ENCODE measurements at regions not wholly inside any gene's neighbourhood (a gene's known extent, or its start where the extent isn't known, plus 50 kb on each side); places are given as distances from the start of the nearest gene placed in this dataset.

DNA sequence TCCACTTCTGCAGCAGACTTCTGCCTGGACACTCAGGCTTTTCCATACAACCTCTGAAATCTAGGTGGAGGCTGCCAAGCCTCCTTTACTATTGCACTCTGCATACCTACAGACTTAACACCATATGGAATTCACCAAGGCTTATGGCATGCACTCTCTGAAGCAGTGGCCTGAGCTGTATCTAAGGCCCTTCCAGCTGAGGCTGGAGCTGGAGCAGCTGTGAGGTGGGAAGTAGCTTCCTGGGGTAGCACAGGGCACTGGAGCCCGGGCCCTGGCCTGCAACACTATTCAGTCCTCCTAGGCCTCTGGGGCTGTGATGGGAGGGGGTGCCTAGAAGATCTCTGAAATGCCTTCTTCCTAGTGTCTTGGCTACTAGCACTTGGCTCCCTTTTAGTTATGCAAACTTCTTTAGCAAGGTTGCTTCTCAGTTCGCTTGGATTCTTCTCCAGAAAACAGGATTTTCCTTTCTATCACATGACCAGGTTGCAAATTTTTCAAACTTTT, 186.6 kb upstream of the RORA start:
- DNase-seq (ENCODE audit: low spot score), result no peak
- no peak for FAIRE-seq

DNA sequence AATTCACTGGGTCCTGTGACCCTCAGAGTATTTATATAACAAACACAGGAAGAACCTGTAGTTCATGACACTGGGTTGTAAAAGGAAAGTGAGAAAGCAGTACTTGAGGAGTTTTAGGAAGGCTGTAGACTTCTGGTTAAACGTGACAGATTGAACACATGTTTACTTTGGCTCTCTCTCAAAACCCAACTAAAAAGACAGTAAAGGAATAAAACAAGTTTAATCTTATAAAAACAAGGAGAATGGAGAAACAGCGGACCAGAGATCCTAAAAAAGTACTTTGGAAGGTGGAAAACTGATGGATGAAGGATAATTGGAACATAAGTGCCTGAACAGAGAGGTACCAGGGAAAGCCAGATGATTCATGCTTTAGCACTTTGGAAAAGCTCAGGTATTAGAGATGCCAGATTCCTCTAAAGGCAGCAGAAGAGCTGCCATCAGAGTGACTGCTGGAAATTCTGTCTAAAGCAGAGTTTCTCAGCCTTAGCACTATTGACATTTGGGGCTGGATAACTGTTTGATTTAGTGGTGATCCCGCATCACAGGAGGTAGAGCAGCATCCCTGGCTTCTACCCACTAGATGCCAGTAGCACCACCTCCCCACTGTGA, 182.9 kb upstream of the RORA start:
- FAIRE-seq (no peak), DNase-seq (ENCODE audit: low spot score) (peak; percentile 30)

DNA sequence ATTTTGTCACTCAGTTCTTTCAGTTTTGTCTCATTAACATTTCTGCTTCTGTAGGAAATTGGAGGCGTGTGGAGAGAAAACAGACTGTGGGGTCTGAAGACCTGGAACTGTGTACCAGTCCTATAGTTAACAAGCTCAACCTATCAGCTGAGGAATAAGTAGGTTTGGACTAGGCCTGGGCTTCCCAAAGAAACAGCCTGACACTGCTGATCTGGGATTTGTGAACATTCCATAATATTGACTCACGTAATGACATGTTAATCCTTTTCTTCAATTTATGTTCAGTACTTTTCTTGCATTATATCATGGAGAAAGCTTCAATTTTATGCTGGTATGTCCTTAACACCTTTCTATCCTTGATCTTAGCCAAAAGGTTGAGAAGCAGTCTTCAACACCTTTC, 181.6 kb upstream of the RORA start:
- DNase-seq (ENCODE audit: low spot score), result peak; percentile 55
- FAIRE-seq, result peak; percentile 53

DNA sequence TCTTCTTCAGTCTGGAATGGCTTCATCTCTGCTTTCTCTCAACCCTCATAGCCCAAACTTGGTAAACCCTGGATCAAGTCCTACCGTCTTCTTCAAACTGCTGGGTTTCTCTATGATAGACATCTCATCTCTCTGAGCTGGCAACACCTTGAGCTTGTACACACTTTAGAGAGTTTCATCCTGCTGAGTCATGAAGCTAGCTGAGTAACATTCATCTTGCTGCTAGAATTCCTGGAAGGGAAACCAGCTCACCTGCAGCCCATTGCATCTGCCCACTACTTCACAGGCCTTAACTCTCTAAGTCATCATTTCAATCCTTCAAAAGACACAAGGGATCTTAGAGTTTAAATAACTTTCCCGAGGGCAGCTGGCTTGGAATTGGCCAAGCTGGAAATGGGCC, 175.5 kb upstream of the RORA start:
- FAIRE-seq (no peak), DNase-seq (ENCODE audit: low spot score) (peak; percentile 51)

DNA sequence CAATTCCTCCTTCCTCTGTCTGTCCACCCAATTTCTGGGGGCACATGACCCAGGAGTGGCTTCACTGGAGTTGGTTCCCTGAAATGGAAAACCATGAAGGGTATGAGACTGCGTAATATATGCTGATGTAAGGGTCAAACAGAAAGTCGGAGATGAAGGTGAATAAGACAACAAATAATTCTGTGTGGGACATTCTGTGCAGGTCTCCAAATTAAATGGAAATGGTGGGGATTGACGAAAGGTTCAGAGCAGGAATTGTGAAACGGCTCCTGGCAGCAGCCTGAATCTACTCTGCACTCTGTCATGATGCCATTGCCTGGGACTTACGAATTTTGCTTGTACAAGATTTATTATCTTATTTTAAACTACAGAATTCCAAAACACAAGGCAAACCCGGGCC, 174.8 kb upstream of the RORA start:
- peak; percentile 5 for FAIRE-seq

DNA sequence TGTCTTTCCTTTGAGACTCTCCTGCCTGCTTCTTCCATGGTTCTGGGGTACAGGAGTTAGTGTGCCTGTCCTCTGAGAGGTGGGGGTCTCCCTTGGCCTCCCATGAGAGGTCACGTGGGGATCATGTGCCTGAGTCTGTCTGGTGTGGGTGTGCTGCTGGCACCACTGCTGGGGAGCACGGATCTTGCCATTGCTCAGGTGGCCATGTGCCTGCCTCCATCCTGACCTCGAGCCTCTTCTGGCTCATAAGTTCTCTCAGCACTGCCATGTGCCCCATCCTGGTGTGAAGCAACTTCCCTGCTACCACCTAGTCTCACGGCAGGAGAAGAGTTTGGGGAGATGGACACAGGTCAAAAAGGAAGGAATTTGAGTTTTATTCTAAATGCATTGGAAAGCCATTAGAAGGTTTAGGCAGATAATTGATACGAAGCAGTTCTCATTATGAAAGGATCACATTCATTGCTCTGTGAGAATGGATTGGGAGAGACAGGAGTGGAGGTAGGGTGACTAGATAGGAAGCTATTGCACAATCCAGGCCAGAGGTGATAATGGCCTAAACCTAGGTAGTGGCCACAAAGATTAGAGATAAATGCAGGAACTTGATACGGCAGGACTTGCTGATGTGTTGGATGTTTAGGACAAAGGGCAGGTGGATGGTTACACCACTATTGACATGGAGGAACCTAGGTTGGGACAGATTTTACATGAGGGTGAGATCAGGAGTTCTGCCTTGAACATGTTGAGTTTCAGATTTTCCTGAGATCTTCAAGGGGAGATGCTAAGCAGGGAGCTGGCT, 173.0 kb upstream of the RORA start:
- FAIRE-seq, result peak; percentile 66
- DNase-seq (ENCODE audit: low spot score), result no peak

More for the DNA sequence above, 174.8 kb upstream of the RORA start:
- DNase-seq (ENCODE audit: low spot score), result no peak

DNA sequence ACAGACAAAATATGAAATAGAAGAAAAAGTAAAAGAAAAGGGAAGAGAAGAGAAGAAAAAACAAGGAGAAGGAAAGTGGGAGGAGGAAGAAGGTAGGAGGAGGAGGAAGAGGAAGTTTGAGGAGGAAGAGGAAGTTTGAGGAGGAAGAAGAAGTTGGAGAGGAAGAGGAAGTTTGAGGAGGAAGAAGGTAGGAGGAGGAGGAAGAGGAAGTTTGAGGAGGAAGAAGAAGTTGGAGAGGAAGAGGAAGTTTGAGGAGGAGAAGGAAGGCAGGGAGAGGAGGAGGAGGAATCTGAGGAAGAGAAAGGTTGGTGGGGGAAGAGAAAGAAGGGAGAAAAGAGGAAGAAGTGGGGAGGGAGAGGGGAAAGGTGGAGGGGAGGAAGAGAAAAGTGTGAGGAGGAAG, 169.2 kb upstream of the RORA start:
- FAIRE-seq, result peak; percentile 58
- DNase-seq (ENCODE audit: low spot score), result no peak

DNA sequence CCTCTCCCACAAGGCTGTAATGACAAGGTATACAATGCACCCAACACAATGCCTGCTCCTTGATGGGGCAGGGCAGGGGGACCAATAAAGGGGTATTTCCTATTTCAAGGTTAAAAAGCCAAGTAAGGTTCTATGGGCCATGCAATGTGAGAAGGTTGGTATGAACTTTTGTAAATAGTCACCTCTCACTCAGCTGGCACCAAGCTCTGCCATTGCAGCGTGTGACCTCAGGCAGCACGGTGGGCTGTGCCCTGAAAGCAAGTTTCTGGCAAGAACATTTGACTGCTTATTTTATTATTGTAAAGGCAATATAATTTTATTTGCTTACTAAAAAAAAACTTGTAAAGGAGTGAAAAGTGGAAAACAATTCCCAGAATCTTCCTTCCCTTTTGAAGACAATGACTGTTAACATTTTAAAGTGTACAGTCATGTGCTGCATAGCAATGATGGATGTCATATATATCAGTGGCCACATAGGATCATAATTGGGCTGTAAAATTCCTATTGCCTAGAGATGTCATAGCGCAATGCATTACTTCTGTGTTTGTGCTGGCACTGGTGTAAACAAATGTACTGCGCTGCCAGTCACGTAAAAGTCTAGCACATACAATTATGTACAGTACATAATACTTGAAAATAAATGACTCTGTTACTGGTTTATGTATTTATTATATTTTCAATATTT, 167.3 kb upstream of the RORA start:
- no peak for FAIRE-seq

DNA sequence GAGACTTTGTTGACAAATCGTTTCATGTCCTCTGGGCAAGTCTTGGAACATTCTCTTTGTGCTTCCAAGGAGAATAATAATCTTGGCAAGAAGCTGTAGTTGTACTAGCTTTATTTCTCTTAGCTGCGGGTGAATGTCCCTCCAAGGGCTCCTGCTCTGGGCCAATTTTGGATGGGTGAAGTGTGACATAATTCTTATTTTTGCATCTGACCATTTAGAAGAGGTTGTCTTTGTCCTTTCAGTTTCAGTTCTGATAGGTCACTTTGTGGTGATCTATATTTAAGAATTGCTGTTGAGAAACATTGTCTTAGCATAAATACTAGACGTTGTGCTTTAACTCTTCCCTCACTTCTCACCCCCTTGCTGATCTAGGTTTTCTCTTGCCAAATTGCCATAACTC, 164.8 kb upstream of the RORA start:
- no peak for DNase-seq (ENCODE audit: low spot score)

More for the DNA sequence above, 167.3 kb upstream of the RORA start:
- DNase-seq (ENCODE audit: low spot score), result no peak

DNA sequence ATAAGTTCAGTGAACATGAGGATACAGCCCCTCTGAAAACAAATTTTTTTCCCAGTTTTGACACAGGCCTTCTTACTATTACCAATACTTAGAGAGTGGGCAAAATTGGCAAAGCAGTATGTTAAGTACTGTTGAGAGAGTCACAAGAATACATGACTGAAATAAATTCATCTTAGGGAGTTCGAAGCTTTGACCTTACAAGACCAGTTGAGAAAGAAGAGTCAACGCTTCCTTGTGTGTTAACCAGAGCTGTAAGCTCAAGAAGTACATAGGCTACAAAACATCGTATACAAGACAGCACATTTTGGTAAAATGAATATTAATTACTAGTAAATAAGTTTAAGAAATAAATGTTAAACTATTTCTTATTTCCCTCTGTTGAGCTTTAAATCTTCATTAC, 164.4 kb upstream of the RORA start:
- no peak for DNase-seq (ENCODE audit: low spot score)
- no peak for FAIRE-seq

More for the DNA sequence above, 164.8 kb upstream of the RORA start:
- FAIRE-seq, result peak; percentile 13

DNA sequence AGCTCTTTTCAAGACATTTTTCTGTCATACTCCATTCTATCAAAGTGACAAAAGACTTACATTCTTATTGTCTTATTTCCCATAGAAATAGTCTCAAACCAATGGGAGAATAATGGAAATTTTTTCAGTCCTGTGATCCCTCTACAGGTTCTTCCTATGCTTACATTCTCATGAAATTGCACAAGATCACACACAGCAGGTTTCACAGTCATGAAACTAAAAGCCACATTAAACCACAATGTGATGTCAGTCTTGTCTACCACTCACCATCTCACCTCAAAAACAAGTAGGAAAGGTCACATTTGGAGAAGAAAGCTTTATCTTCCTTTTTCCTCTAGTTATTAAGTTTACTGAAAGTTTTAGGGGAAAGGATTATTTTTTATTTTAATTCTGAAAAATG, 161.0 kb upstream of the RORA start:
- DNase-seq (ENCODE audit: low spot score), result no peak
- FAIRE-seq, result no peak

DNA sequence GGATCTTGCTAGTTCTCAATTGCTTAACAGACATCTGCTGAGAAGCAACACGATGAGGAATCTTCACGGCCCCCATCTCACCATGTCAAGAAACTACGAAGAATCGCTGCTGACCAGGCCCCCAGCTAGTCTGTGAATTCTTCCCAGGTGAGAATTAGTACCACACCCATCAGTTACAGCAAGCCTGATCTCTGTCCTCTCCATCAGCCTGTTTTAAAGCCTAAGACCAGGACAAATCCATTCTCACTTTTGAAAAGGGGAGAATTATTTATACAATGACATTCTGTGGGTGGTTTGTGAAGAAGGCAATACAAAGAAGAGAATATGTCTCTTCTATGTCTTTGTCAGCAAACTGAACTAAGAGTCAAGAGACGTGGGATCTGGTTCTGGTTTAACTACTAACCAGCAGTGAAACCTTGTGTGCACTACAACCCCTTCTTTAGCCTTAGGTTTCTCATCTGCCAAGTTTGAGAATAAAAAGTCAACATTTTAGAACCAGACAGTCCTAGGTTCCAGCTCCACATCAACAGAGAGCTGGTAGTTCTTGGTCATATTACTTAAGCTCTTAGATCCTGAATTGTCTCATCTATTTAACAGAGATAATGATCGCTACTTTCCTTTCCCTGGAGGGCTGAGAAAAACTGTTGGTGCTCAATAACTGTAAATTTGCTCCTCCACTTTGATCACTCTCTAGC, 160.4 kb upstream of the RORA start:
- DNase-seq (ENCODE audit: low spot score), result no peak
- no peak for FAIRE-seq

DNA sequence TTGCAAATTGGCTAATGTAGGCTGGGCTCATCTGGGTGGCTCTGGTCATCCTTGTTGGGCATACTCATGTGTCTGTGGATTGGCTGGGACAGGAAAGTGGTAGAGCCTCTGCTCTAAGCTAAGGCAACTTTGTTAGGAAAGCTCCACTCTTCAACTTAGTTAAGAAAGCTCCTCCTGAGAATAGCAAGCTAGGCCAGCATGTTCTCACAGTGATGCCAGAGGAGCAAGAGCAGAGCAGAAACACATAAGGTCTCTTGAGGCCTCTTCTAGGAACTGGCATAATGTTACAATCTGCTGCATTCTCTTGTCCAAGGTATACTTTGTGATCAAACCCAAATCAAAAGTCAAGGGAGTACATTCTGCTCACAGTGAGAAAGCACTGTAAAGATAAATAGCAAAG, 158.6 kb upstream of the RORA start:
- FAIRE-seq, result no peak

DNA sequence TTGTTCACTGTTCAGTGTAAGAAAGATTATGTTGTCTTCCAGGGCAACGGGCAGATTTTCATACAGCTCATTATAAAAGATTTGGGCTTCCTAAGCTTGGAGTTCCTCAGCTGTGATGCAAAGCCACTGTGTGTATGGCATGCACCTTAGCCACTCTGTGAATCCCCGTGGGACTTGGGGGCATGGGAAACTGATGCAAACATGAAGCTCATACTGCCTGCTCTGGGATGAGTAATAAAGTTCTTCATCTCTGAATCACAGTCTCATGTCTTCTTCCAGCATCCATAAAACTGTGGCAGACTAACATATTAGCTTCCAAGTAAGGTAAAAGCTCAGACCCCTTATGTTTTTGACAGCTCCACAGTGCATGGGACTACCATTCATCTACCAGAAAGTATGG, 154.3 kb upstream of the RORA start:
- FAIRE-seq, result no peak

More for the DNA sequence above, 158.6 kb upstream of the RORA start:
- DNase-seq (ENCODE audit: low spot score), result no peak

DNA sequence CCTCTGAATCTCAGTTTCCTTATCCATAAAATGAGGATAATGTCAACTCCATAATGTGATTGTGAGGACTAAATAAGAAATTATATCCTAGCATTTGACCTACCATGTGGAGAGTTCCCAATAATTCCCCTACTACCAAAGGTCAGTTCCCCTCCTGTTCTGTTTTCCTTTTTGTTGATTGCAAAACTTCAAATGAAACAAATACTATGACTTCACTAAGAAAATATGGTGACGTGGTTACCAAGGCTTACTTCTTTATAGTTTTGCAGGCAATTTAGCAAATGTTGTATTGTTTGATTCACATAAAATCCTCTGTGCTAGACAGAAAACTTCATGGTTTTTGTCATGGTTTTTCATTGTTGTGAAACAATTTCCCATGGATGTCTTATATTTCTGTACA, 153.8 kb upstream of the RORA start:
- FAIRE-seq, result no peak
- no peak for DNase-seq (ENCODE audit: low spot score)

More for the DNA sequence above, 154.3 kb upstream of the RORA start:
- DNase-seq (ENCODE audit: low spot score), result peak; percentile 35

DNA sequence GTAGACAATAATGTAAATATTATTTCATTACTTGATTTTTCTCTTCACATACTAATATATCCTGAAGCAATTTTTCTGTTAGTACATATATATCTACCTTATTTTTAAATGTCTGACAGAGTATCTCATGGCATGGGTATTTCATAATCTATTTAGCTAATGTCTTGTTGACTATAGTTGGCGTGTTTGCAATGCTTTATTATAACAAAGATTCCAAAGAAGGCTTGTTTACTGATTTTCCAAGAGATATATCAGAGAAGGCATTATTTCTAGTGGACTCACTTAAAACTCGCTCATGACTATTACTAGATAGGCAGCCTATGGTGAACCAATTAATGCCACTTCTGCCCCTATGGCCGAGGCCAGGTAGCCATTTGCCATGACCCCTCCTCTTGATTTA, 152.4 kb upstream of the RORA start:
- FAIRE-seq (no peak), DNase-seq (ENCODE audit: low spot score) (no peak)

DNA sequence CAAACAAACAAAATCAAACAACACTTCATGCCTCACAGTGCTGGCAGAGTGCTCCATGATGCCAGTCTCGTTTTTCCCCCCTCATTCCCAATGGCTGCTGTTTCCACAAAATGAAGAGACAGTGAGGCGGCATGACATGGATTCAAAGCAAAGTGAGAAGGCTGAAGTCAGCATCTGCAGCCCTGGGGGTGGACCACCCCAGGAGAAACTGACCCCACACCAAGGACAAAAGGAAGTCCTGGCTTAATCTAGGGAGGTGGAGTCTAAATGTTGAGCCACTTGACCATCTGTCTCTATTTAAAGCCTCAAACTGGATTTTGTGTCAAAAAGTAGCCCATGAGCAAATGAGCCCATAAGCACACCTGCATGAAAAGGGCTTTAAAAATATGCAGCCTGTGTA, 151.2 kb upstream of the RORA start:
- DNase-seq (ENCODE audit: low spot score), result no peak
- no peak for FAIRE-seq

DNA sequence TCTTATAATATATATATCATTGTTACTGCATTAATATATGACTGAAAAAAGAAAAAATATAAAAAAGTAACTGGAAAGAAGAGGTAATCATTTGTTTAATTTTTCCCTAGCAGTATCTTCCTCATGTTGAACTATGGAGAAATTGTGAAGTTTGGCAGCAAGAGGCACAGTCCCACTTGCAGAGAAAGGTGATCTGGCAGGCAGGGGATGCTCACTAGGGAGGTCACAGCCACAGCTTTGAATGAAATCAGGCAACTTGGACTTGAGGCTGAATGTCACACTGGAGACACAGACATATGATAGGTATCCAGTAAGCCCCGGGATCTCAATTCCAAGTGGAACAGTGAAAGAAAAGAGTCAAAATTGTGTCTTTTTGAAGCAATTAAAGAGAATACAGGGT, 149.9 kb upstream of the RORA start:
- FAIRE-seq (peak; percentile 17), DNase-seq (ENCODE audit: low spot score) (no peak)

DNA sequence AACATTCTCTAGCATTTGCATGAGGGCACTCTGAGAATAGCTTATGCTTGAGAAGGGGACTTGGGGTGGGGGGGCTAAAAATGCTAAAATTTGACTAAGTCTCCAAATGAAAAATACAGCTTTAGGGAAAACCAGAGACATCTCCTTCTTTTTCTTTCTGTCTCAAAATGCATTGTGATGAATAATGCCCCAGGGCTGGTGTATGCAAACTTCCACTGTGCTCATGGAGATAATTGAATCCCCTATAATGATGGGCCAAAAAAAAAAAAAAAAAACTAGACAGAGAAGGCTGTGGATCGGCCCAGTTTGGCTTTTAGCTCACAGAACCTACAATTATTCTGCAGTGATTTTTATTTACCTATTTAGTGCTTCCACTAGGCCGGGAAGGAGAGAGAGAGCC, 147.9 kb upstream of the RORA start:
- no peak for DNase-seq (ENCODE audit: low spot score)

DNA sequence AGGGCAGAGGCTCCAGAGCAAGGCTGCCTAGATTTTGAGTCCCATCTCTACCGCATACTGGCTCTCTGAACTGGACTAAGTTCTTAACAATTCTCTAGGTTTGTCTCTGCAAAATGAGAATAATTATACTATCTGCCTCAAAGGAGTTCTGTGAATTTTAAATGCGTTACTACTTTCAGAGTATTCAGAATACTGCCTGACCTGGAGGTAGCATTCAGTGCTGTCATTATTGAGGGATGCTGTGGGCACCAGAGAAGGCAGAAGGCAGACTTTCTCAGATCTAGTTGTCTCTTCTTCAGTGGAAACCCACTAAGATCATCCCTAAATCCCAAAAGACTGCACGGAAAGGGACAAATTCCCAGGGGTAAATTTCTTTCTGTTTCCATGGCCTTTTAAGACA, 147.4 kb upstream of the RORA start:
- DNase-seq (ENCODE audit: low spot score), result no peak
- no peak for FAIRE-seq

More for the DNA sequence above, 147.9 kb upstream of the RORA start:
- no peak for FAIRE-seq

DNA sequence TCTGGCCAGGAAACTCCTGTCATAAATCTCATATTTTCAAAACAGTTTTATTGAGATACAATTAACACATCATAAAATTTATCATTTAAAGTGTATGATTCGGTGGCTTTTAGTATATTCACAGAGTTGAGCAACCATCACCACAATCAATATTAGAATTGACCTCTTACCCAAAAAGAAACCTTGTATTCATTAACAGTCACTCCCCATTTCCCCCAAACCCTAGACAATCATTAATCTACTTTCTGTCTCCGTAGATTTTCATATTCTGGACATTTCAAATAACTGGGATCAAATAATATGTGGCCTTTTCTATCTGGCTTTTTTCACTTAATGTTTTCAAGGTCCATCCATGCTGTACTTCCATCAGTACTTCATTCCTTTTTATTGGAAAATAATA, 145.7 kb upstream of the RORA start:
- DNase-seq (ENCODE audit: low spot score) (no peak), FAIRE-seq (no peak)

DNA sequence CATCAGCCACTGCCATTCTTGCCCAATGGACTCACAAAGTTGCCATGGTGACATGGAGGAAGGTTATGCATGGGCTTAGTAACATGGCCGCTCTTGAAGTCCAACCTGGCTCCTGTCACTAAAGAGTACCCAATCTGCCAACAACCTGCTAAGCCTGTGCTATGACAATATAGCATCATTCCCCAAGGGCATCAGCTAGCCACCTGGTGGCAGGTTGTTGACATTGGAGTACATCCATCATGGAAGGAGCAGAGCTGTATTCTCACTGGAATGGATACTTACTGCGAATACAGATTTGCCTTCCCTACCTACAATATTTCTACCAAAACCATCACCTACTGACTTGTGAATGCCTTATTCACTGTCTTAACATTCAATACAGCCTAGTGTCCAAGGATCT, 138.9 kb upstream of the RORA start:
- FAIRE-seq, result peak; percentile 90
- DNase-seq (ENCODE audit: low spot score), result no peak
